WTC11 (cell line): ENCODE measurements at regions not wholly inside any gene's neighbourhood (a gene's known extent, or its start where the extent isn't known, plus 50 kb on each side); places are given as distances from the start of the nearest gene placed in this dataset.

Experiments
- ATAC-seq: fragments of 200-7000 bp; cut with Tn5 transposase; 2 replicates; pipeline ENCODE4 v1.10.0; 2021; ENCODE audit warnings: mild to moderate bottlenecking, moderate library complexity
- CTCF ChIA-PET: fragments of 300-600 bp; sonication (Branson Sonifier 250); formaldehyde crosslinking; loops from one replicate; lab custom pipeline; 2021; ENCODE audit warnings: antibody characterized with exemption; lab: Charles Lee
- POLR2A ChIA-PET: fragments of 350-600 bp; sonication (Branson Sonifier 250); formaldehyde crosslinking; loops from one replicate; lab custom pipeline; 2021; ENCODE audit warnings: antibody characterized with exemption; lab: Charles Lee
- DNase-seq: peaks from one replicate; pipeline ENCODE4 v3.0.0; 2021; ENCODE audit warnings: low spot score
- H3K27ac Mint-ChIP-seq: 2 replicates; pipeline ENCODE4 v1.8.0; 2021; ENCODE audit warnings: mixed read lengths
- H3K27me3 Mint-ChIP-seq: 2 replicates; pipeline ENCODE4 v1.8.0; 2021; ENCODE audit warnings: low read depth, mild to moderate bottlenecking, moderate library complexity, mixed read lengths
- H3K36me3 Mint-ChIP-seq: 2 replicates; pipeline ENCODE4 v1.8.0; 2021; ENCODE audit warnings: mixed read lengths
- H3K4me1 Mint-ChIP-seq: 2 replicates; pipeline ENCODE4 v1.8.0; 2022; ENCODE audit warnings: mixed read lengths
- H3K4me3 Mint-ChIP-seq: 2 replicates; pipeline ENCODE4 v1.8.0; 2021; ENCODE audit warnings: mild to moderate bottlenecking, moderate library complexity, mixed read lengths
- H3K9me3 Mint-ChIP-seq: 2 replicates; pipeline ENCODE4 v1.8.0; 2021; ENCODE audit warnings: mixed read lengths
- ATF2 ChIP-seq: sonication (generic); formaldehyde crosslinking; IDR thresholded peaks from 2 replicates; pipeline ENCODE4 v1.8.1; 2022; ENCODE audit warnings: low read depth, missing genetic modification reagents, borderline replicate concordance
- ELF4 ChIP-seq: sonication (generic); formaldehyde crosslinking; IDR thresholded peaks from 2 replicates; pipeline ENCODE4 v1.8.1; 2022; ENCODE audit warnings: low read depth, mild to moderate bottlenecking, moderate library complexity, missing genetic modification reagents
- FOXK1 ChIP-seq: sonication (generic); formaldehyde crosslinking; IDR thresholded peaks from 2 replicates; pipeline ENCODE4 v1.8.0; 2022; ENCODE audit warnings: mild to moderate bottlenecking, moderate library complexity, missing genetic modification reagents
- IRF1 ChIP-seq: sonication (generic); formaldehyde crosslinking; IDR thresholded peaks from 2 replicates; pipeline ENCODE4 v1.8.0; 2023; ENCODE audit warnings: missing genetic modification reagents
- JUN ChIP-seq: sonication (generic); formaldehyde crosslinking; IDR thresholded peaks from 2 replicates; pipeline ENCODE4 v1.8.0; 2023; ENCODE audit warnings: mild to moderate bottlenecking, missing genetic modification reagents
- KAT7 ChIP-seq: sonication (generic); formaldehyde crosslinking; IDR thresholded peaks from 2 replicates; pipeline ENCODE4 v1.8.1; 2023; ENCODE audit warnings: missing genetic modification reagents, mild to moderate bottlenecking, borderline replicate concordance
- NFE2L1 ChIP-seq: sonication (generic); formaldehyde crosslinking; IDR thresholded peaks from 2 replicates; pipeline ENCODE4 v1.8.1; 2023; ENCODE audit warnings: missing genetic modification reagents
- NR1H2 ChIP-seq: sonication (generic); formaldehyde crosslinking; IDR thresholded peaks from 2 replicates; pipeline ENCODE4 v1.9.0; 2021; ENCODE audit warnings: mild to moderate bottlenecking, moderate library complexity, missing genetic modification reagents
- NR3C1 ChIP-seq: sonication (generic); formaldehyde crosslinking; conservative IDR thresholded peaks from 2 replicates; pipeline ENCODE4 v1.8.1; 2023; ENCODE audit warnings: low read depth, mild to moderate bottlenecking, missing genetic modification reagents
- SP1 ChIP-seq: sonication (generic); formaldehyde crosslinking; conservative IDR thresholded peaks from 2 replicates; pipeline ENCODE4 v1.8.1; 2022; ENCODE audit warnings: missing genetic modification reagents
- USF2 ChIP-seq: sonication (generic); formaldehyde crosslinking; IDR thresholded peaks from 2 replicates; pipeline ENCODE4 v1.8.1; 2023; ENCODE audit warnings: mild to moderate bottlenecking, missing genetic modification reagents, moderate library complexity
- ZBTB21 ChIP-seq: sonication (generic); formaldehyde crosslinking; IDR thresholded peaks from 2 replicates; pipeline ENCODE4 v1.8.1; 2023; ENCODE audit warnings: mild to moderate bottlenecking, missing genetic modification reagents, borderline replicate concordance
- ZNF423 ChIP-seq: fragments of 250-450 bp; sonication (Bioruptor Pico); IDR thresholded peaks from 2 replicates; pipeline ENCODE4 v2.1.2; 2022; ENCODE audit warnings: mild to moderate bottlenecking, moderate library complexity
- ZSCAN18 ChIP-seq: fragments of 250-450 bp; sonication (Bioruptor Pico); IDR thresholded peaks from 2 replicates; pipeline ENCODE4 v2.1.2; 2022; ENCODE audit warnings: mild to moderate bottlenecking, moderate library complexity
- TF ChIP-seq, protein P1 (sequence below): fragments of 200-600 bp; IDR thresholded peaks from 2 replicates; pipeline ENCODE4 v1.8.0; 2022; ENCODE audit warnings: antibody characterized with exemption
- TF ChIP-seq, protein P2 (sequence below): sonication (generic); formaldehyde crosslinking; IDR thresholded peaks from 2 replicates; pipeline ENCODE4 v1.8.0; 2022; ENCODE audit warnings: mild to moderate bottlenecking, missing genetic modification reagents
- TF ChIP-seq, protein P3 (sequence below): sonication (generic); formaldehyde crosslinking; IDR thresholded peaks from 2 replicates; pipeline ENCODE4 v1.8.1; 2023; ENCODE audit warnings: mild to moderate bottlenecking, missing genetic modification reagents
- TF ChIP-seq, protein P4 (sequence below): sonication (generic); formaldehyde crosslinking; IDR thresholded peaks from 2 replicates; pipeline ENCODE4 v1.8.1; 2023; ENCODE audit warnings: mild to moderate bottlenecking, moderate library complexity, missing genetic modification reagents
- TF ChIP-seq, protein P5 (sequence below): sonication (generic); formaldehyde crosslinking; IDR thresholded peaks from 2 replicates; pipeline ENCODE4 v1.8.1; 2022; ENCODE audit warnings: missing genetic modification reagents, borderline replicate concordance

GRCh38 chr2:18792226-18792629 is 202.9 kb upstream of the NT5C1B start:
- ATAC-seq, result no peak
- ChIA-PET CTCF (no interaction called here), POLR2A (no interaction called here)
- no peak for TF ChIP-seq ZBTB21 (CRISPR knock-in tag)
- no peak for TF ChIP-seq ATF2 (CRISPR knock-in tag)
- TF ChIP-seq ELF4 (CRISPR knock-in tag), result no peak
- TF ChIP-seq, protein P1, sequence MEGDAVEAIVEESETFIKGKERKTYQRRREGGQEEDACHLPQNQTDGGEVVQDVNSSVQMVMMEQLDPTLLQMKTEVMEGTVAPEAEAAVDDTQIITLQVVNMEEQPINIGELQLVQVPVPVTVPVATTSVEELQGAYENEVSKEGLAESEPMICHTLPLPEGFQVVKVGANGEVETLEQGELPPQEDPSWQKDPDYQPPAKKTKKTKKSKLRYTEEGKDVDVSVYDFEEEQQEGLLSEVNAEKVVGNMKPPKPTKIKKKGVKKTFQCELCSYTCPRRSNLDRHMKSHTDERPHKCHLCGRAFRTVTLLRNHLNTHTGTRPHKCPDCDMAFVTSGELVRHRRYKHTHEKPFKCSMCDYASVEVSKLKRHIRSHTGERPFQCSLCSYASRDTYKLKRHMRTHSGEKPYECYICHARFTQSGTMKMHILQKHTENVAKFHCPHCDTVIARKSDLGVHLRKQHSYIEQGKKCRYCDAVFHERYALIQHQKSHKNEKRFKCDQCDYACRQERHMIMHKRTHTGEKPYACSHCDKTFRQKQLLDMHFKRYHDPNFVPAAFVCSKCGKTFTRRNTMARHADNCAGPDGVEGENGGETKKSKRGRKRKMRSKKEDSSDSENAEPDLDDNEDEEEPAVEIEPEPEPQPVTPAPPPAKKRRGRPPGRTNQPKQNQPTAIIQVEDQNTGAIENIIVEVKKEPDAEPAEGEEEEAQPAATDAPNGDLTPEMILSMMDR, result no peak
- no peak for TF ChIP-seq KAT7 (CRISPR knock-in tag)
- TF ChIP-seq, protein P2, sequence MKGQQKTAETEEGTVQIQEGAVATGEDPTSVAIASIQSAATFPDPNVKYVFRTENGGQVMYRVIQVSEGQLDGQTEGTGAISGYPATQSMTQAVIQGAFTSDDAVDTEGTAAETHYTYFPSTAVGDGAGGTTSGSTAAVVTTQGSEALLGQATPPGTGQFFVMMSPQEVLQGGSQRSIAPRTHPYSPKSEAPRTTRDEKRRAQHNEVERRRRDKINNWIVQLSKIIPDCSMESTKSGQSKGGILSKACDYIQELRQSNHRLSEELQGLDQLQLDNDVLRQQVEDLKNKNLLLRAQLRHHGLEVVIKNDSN (CRISPR knock-in tag), result no peak
- TF ChIP-seq, protein P3, sequence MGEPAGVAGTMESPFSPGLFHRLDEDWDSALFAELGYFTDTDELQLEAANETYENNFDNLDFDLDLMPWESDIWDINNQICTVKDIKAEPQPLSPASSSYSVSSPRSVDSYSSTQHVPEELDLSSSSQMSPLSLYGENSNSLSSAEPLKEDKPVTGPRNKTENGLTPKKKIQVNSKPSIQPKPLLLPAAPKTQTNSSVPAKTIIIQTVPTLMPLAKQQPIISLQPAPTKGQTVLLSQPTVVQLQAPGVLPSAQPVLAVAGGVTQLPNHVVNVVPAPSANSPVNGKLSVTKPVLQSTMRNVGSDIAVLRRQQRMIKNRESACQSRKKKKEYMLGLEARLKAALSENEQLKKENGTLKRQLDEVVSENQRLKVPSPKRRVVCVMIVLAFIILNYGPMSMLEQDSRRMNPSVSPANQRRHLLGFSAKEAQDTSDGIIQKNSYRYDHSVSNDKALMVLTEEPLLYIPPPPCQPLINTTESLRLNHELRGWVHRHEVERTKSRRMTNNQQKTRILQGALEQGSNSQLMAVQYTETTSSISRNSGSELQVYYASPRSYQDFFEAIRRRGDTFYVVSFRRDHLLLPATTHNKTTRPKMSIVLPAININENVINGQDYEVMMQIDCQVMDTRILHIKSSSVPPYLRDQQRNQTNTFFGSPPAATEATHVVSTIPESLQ (CRISPR knock-in tag), result no peak
- TF ChIP-seq NR1H2 (CRISPR knock-in tag), result no peak
- no peak for TF ChIP-seq ZSCAN18 (CRISPR knock-in tag)
- TF ChIP-seq USF2 (CRISPR knock-in tag), result no peak
- TF ChIP-seq FOXK1 (CRISPR knock-in tag), result no peak
- TF ChIP-seq IRF1, result no peak
- no peak for TF ChIP-seq NFE2L1 (CRISPR knock-in tag)
- TF ChIP-seq NR3C1 (CRISPR knock-in tag), result no peak
- no peak for TF ChIP-seq JUN (CRISPR knock-in tag)
- no peak for TF ChIP-seq SP1
- Mint-ChIP-seq H3K27ac (no peak overlapping the region), H3K4me3 (no peak overlapping the region), H3K36me3 (no peaks in the 10 kb centered on the region), H3K27me3 (no peaks in the 10 kb centered on the region; the same call in 1 of the 2 replicates), H3K4me1 (no peaks in the 10 kb centered on the region), H3K9me3 (no peaks in the 10 kb centered on the region)
- DNase-seq, result no peak

GRCh38 chr2:18791172-18791797 is 201.9 kb upstream of the NT5C1B start:
- ATAC-seq (no peak), DNase-seq (no peak)
- Mint-ChIP-seq H3K4me3 (no peak overlapping the region), H3K27me3 (no peaks in the 10 kb centered on the region; the same call in 1 of the 2 replicates), H3K4me1 (no peaks in the 10 kb centered on the region), H3K36me3 (no peaks in the 10 kb centered on the region), H3K9me3 (no peaks in the 10 kb centered on the region), H3K27ac (no peak overlapping the region)
- ChIA-PET POLR2A (no interaction called here), CTCF (interaction anchor here (0.9 kb wide), 1 partner anchor 14 kb away, joined by 3 read pairs; no protein-coding TSS in a partner anchor)
- TF ChIP-seq, protein P4, sequence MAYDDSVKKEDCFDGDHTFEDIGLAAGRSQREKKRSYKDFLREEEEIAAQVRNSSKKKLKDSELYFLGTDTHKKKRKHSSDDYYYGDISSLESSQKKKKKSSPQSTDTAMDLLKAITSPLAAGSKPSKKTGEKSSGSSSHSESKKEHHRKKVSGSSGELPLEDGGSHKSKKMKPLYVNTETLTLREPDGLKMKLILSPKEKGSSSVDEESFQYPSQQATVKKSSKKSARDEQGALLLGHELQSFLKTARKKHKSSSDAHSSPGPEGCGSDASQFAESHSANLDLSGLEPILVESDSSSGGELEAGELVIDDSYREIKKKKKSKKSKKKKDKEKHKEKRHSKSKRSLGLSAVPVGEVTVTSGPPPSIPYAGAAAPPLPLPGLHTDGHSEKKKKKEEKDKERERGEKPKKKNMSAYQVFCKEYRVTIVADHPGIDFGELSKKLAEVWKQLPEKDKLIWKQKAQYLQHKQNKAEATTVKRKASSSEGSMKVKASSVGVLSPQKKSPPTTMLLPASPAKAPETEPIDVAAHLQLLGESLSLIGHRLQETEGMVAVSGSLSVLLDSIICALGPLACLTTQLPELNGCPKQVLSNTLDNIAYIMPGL (CRISPR knock-in tag), result no peak
- TF ChIP-seq, protein P5, sequence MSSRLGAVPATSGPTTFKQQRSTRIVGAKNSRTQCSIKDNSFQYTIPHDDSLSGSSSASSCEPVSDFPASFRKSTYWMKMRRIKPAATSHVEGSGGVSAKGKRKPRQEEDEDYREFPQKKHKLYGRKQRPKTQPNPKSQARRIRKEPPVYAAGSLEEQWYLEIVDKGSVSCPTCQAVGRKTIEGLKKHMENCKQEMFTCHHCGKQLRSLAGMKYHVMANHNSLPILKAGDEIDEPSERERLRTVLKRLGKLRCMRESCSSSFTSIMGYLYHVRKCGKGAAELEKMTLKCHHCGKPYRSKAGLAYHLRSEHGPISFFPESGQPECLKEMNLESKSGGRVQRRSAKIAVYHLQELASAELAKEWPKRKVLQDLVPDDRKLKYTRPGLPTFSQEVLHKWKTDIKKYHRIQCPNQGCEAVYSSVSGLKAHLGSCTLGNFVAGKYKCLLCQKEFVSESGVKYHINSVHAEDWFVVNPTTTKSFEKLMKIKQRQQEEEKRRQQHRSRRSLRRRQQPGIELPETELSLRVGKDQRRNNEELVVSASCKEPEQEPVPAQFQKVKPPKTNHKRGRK, result no peak
- TF ChIP-seq ZNF423 (CRISPR knock-in tag), result no peak
